Neural cell (in vitro differentiated cells): ENCODE measurements at regions not wholly inside any gene's neighbourhood (a gene's known extent, or its start where the extent isn't known, plus 50 kb on each side); places are given as distances from the start of the nearest gene placed in this dataset.

ENCODE experiments used
- EP300 ChIP-seq: fragments of 450-650 bp; conservative IDR thresholded peaks from 2 replicates; pipeline ENCODE4 v1.6.1; 2014; ENCODE audit warnings: antibody characterized with exemption, mild to moderate bottlenecking, moderate library complexity; ENCODE audit not compliant: poor library complexity, severe bottlenecking
- EZH2 ChIP-seq: fragments of 200-600, 300-800 bp; shearing (Covaris generic), sonication (generic); IDR thresholded peaks from 2 replicates; pipeline ENCODE4 v1.6.1; 2014; ENCODE audit warnings: antibody characterized with exemption, low read length, borderline replicate concordance, mild to moderate bottlenecking; ENCODE audit not compliant: insufficient read depth, poor library complexity, severe bottlenecking
- MXI1 ChIP-seq: fragments of 450-650 bp; conservative IDR thresholded peaks from 2 replicates; pipeline ENCODE4 v1.6.1; 2014; ENCODE audit warnings: antibody characterized with exemption, mild to moderate bottlenecking; ENCODE audit not compliant: poor library complexity, severe bottlenecking
- POLR2AphosphoS5 ChIP-seq: IDR thresholded peaks from 2 replicates; pipeline ENCODE4 v1.6.1; 2012
- RAD21 ChIP-seq: fragments of 450-650 bp; conservative IDR thresholded peaks from 2 replicates; pipeline ENCODE4 v1.6.1; 2014; ENCODE audit warnings: antibody characterized with exemption, mild to moderate bottlenecking, moderate library complexity
- SMC3 ChIP-seq: fragments of 450-650 bp; conservative IDR thresholded peaks from 2 replicates; pipeline ENCODE4 v1.6.1; 2014; ENCODE audit warnings: antibody characterized with exemption, mild to moderate bottlenecking, moderate library complexity; ENCODE audit not compliant: poor library complexity
- TAF1 ChIP-seq: IDR thresholded peaks from 2 replicates; pipeline ENCODE4 v1.6.1; 2012; ENCODE audit warnings: low read depth
- TF ChIP-seq, protein P1 (sequence below): fragments of 450-650 bp; IDR thresholded peaks from 2 replicates; pipeline ENCODE4 v1.5.1; 2014; ENCODE audit warnings: antibody characterized with exemption, mild to moderate bottlenecking, moderate library complexity; ENCODE audit not compliant: poor library complexity, severe bottlenecking
- TF ChIP-seq, protein P2 (sequence below): IDR thresholded peaks from 2 replicates; pipeline ENCODE4 v1.6.1; 2012; ENCODE audit warnings: borderline replicate concordance

GRCh38 chr4:1516881-1517480, 110.7 kb upstream of the NKX1-1 start:
- TF ChIP-seq EZH2 (no peak), EP300 (no peak), POLR2AphosphoS5 (no peak), SMC3 (no peak), RAD21 (no peak), TAF1 (no peak), MXI1 (no peak)
- TF ChIP-seq, protein P1, sequence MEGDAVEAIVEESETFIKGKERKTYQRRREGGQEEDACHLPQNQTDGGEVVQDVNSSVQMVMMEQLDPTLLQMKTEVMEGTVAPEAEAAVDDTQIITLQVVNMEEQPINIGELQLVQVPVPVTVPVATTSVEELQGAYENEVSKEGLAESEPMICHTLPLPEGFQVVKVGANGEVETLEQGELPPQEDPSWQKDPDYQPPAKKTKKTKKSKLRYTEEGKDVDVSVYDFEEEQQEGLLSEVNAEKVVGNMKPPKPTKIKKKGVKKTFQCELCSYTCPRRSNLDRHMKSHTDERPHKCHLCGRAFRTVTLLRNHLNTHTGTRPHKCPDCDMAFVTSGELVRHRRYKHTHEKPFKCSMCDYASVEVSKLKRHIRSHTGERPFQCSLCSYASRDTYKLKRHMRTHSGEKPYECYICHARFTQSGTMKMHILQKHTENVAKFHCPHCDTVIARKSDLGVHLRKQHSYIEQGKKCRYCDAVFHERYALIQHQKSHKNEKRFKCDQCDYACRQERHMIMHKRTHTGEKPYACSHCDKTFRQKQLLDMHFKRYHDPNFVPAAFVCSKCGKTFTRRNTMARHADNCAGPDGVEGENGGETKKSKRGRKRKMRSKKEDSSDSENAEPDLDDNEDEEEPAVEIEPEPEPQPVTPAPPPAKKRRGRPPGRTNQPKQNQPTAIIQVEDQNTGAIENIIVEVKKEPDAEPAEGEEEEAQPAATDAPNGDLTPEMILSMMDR, result no peak
- TF ChIP-seq, protein P2, sequence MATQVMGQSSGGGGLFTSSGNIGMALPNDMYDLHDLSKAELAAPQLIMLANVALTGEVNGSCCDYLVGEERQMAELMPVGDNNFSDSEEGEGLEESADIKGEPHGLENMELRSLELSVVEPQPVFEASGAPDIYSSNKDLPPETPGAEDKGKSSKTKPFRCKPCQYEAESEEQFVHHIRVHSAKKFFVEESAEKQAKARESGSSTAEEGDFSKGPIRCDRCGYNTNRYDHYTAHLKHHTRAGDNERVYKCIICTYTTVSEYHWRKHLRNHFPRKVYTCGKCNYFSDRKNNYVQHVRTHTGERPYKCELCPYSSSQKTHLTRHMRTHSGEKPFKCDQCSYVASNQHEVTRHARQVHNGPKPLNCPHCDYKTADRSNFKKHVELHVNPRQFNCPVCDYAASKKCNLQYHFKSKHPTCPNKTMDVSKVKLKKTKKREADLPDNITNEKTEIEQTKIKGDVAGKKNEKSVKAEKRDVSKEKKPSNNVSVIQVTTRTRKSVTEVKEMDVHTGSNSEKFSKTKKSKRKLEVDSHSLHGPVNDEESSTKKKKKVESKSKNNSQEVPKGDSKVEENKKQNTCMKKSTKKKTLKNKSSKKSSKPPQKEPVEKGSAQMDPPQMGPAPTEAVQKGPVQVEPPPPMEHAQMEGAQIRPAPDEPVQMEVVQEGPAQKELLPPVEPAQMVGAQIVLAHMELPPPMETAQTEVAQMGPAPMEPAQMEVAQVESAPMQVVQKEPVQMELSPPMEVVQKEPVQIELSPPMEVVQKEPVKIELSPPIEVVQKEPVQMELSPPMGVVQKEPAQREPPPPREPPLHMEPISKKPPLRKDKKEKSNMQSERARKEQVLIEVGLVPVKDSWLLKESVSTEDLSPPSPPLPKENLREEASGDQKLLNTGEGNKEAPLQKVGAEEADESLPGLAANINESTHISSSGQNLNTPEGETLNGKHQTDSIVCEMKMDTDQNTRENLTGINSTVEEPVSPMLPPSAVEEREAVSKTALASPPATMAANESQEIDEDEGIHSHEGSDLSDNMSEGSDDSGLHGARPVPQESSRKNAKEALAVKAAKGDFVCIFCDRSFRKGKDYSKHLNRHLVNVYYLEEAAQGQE, result no peak
